ENCODE measurements at regions not wholly inside any gene's neighbourhood (a gene's known extent, or its start where the extent isn't known, plus 50 kb on each side); places are given as distances from the start of the nearest gene placed in this dataset.

DNA sequence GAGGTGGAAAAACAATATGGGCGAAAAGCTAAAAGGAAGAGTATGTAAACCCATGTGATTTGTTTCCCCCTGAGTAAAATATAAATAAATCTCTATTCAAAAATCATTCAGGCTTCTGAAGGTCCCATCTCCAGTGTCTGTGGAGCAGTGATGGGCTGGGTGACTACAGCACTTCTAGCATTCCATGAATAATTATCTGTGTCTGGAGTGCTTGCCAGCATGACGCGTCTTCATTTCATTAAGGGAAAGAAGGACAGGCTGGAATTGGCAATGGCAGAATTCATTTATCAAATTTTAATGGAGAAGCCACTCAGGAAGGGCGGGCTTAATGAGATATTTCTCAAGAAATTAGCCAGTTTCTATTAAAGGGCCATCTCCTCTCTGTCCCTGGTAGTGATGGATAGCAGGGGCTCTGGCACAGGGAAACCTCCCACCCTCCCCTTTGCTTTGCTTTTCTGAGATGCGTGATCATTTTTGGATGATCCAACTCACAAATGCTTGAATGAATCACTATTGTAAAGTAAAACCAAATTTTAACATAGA is 916.3 kb upstream of the SEL1L start:
- TF ChIP-seq SUZ12 (IDR thresholded peaks at IDR 0.05) (no peak), FOXA1 (IDR thresholded peaks at IDR 0.05) (no peak), NFRKB (IDR thresholded peaks at IDR 0.05) (no peak), FOXM1 (IDR thresholded peaks at IDR 0.05; ENCODE audit: borderline replicate concordance) (no peak), ELF4 (IDR thresholded peaks at IDR 0.05) (no peak), ZNF384 (IDR thresholded peaks at IDR 0.05) (no peak), BHLHE40 (IDR thresholded peaks at IDR 0.05; ENCODE audit: borderline replicate concordance) (no peak), TARDBP (IDR thresholded peaks at IDR 0.05) (no peak), SP1 (IDR thresholded peaks at IDR 0.05) (no peak), HDGF (IDR thresholded peaks at IDR 0.05; ENCODE audit: borderline replicate concordance) (no peak)
- TF ChIP-seq, protein P1, sequence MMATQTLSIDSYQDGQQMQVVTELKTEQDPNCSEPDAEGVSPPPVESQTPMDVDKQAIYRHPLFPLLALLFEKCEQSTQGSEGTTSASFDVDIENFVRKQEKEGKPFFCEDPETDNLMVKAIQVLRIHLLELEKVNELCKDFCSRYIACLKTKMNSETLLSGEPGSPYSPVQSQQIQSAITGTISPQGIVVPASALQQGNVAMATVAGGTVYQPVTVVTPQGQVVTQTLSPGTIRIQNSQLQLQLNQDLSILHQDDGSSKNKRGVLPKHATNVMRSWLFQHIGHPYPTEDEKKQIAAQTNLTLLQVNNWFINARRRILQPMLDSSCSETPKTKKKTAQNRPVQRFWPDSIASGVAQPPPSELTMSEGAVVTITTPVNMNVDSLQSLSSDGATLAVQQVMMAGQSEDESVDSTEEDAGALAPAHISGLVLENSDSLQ (IDR thresholded peaks at IDR 0.05), result no peak
